ENCODE measurements at regions not wholly inside any gene's neighbourhood (a gene's known extent, or its start where the extent isn't known, plus 50 kb on each side); places are given as distances from the start of the nearest gene placed in this dataset.

- no peak overlapping the region for H3K4me3 ChIP-seq (ENCODE audit: low read depth, low read length)
- TF ChIP-seq, protein P1, sequence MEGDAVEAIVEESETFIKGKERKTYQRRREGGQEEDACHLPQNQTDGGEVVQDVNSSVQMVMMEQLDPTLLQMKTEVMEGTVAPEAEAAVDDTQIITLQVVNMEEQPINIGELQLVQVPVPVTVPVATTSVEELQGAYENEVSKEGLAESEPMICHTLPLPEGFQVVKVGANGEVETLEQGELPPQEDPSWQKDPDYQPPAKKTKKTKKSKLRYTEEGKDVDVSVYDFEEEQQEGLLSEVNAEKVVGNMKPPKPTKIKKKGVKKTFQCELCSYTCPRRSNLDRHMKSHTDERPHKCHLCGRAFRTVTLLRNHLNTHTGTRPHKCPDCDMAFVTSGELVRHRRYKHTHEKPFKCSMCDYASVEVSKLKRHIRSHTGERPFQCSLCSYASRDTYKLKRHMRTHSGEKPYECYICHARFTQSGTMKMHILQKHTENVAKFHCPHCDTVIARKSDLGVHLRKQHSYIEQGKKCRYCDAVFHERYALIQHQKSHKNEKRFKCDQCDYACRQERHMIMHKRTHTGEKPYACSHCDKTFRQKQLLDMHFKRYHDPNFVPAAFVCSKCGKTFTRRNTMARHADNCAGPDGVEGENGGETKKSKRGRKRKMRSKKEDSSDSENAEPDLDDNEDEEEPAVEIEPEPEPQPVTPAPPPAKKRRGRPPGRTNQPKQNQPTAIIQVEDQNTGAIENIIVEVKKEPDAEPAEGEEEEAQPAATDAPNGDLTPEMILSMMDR (IDR thresholded peaks at IDR 0.05; ENCODE audit: insufficient read depth, low read length, poor library complexity, severe bottlenecking) = no peak
- no peaks in the 10 kb centered on the region for H3K36me3 ChIP-seq (ENCODE audit: control insufficient read depth, insufficient read depth, low read length)
- no peaks in the 10 kb centered on the region for H3K27me3 ChIP-seq (ENCODE audit: control insufficient read depth, insufficient read depth, low read length)
- DNase-seq (ENCODE audit: low read depth) = no peak
Observed at GRCh38 chr5:103612545-103612944, 50.0 kb upstream of the NUDT12 start.
